Thyroid gland (tissue), 4 donors: ENCODE measurements at regions not wholly inside any gene's neighbourhood (a gene's known extent, or its start where the extent isn't known, plus 50 kb on each side); places are given as distances from the start of the nearest gene placed in this dataset.

Source experiments
- CTCF ChIP-seq, 6 experiments: fragments of 200-600 bp in 3 of 6; fragments of 450-650 bp in 3 of 6; sonication (generic) in 3 of 6; IDR thresholded peaks; one replicate each; pipeline ENCODE4 v1.5.1; 2016 to 2019; ENCODE audit warnings: antibody characterized with exemption in 6 of 6, mild to moderate bottlenecking in 2 of 6, inconsistent platforms in 1 of 6, moderate library complexity in 1 of 6
- POLR2A ChIP-seq, 2 donors: fragments of 450-650 bp; IDR thresholded peaks; one replicate each; pipeline ENCODE4 v1.6.1; 2017; ENCODE audit warnings: antibody characterized with exemption in 2 of 2, mild to moderate bottlenecking in 2 of 2, moderate library complexity in 1 of 2

- no peak for TF ChIP-seq POLR2A (IDR thresholded peaks at IDR 0.05)
- TF ChIP-seq CTCF (IDR thresholded peaks at IDR 0.05): no peak
These were observed 79.9 kb downstream of the FZD1 start for GRCh38 chr7:91343996-91344629.
